Ishikawa (cell line): ENCODE measurements at regions not wholly inside any gene's neighbourhood (a gene's known extent, or its start where the extent isn't known, plus 50 kb on each side); places are given as distances from the start of the nearest gene placed in this dataset.

Experiments used
- CEBPB ChIP-seq: IDR thresholded peaks from 2 replicates; pipeline ENCODE4 v1.6.1; 2012
- CREB1 ChIP-seq: IDR thresholded peaks from 2 replicates; pipeline ENCODE4 v1.6.1; 2012; ENCODE audit warnings: low read depth
- EGR1 ChIP-seq: IDR thresholded peaks from 2 replicates; pipeline ENCODE4 v1.6.1; 2012
- EP300 ChIP-seq: IDR thresholded peaks from 2 replicates; pipeline ENCODE4 v1.6.1; 2012; ENCODE audit warnings: borderline replicate concordance
- FOXM1 ChIP-seq: IDR thresholded peaks from 2 replicates; pipeline ENCODE4 v1.6.1; 2012; ENCODE audit warnings: low read depth, borderline replicate concordance
- MAX ChIP-seq: IDR thresholded peaks from 2 replicates; pipeline ENCODE4 v1.6.1; 2012
- NFIC ChIP-seq: IDR thresholded peaks from 2 replicates; pipeline ENCODE4 v1.6.1; 2012
- RAD21 ChIP-seq: IDR thresholded peaks from 2 replicates; pipeline ENCODE4 v1.6.1; 2012; ENCODE audit warnings: low read depth
- REST ChIP-seq: IDR thresholded peaks from 2 replicates; pipeline ENCODE4 v1.6.1; 2012; ENCODE audit warnings: low read depth, mild to moderate bottlenecking
- TAF1 ChIP-seq: IDR thresholded peaks from 2 replicates; pipeline ENCODE4 v1.6.1; 2012; ENCODE audit warnings: low read depth, mild to moderate bottlenecking
- TCF12 ChIP-seq: IDR thresholded peaks from 2 replicates; pipeline ENCODE4 v1.6.1; 2012; ENCODE audit warnings: low read depth
- TEAD4 ChIP-seq: IDR thresholded peaks from 2 replicates; pipeline ENCODE4 v1.6.1; 2012
- USF1 ChIP-seq: IDR thresholded peaks from 2 replicates; pipeline ENCODE4 v1.6.1; 2012
- YY1 ChIP-seq: IDR thresholded peaks from 2 replicates; pipeline ENCODE4 v1.6.1; 2012; ENCODE audit warnings: low read depth
- ZBTB7A ChIP-seq: IDR thresholded peaks from 2 replicates; pipeline ENCODE4 v1.6.1; 2012; ENCODE audit warnings: low read depth

GRCh38 chr1:61627365-61627764, 97.6 kb downstream of the TM2D1 start:
- no peak for TF ChIP-seq MAX

GRCh38 chr1:61626816-61627215, 98.1 kb downstream of the TM2D1 start:
- TF ChIP-seq EGR1 (no peak), CREB1 (no peak), CEBPB (no peak), RAD21 (no peak), EP300 (no peak), MAX (no peak), REST (no peak), TAF1 (no peak), NFIC (no peak), ZBTB7A (no peak), TEAD4 (no peak), YY1 (no peak), TCF12 (no peak)

- TF ChIP-seq EP300 (no peak), CEBPB (no peak), EGR1 (no peak), USF1 (no peak), RAD21 (no peak), NFIC (no peak), CREB1 (no peak), TEAD4 (no peak), ZBTB7A (no peak), FOXM1 (no peak), TAF1 (no peak)
These were observed 101.1 kb downstream of the TM2D1 start for GRCh38 chr1:61623852-61624251.

- TF ChIP-seq EP300 = no peak
These were observed 104.4 kb downstream of the TM2D1 start for GRCh38 chr1:61620536-61620935.

GRCh38 chr1:61618755-61619154, 106.2 kb downstream of the TM2D1 start:
- TF ChIP-seq CEBPB = no peak
- TF ChIP-seq EGR1 = no peak
- TF ChIP-seq FOXM1 = no peak
- TF ChIP-seq TEAD4 = no peak
- TF ChIP-seq YY1 = no peak
- TF ChIP-seq ZBTB7A = no peak

- TF ChIP-seq USF1 (no peak), REST (no peak), EP300 (no peak), CREB1 (no peak)
These were observed 106.7 kb downstream of the TM2D1 start for GRCh38 chr1:61618193-61618592.

- TF ChIP-seq USF1 (peak; percentile 61; the same call in 1 of the 2 replicates), REST (no peak)
These were observed 108.1 kb downstream of the TM2D1 start for GRCh38 chr1:61616830-61617229.
